BLaER1 (cell line): ENCODE measurements at regions not wholly inside any gene's neighbourhood (a gene's known extent, or its start where the extent isn't known, plus 50 kb on each side); places are given as distances from the start of the nearest gene placed in this dataset.

Experiments used
- H3K27ac ChIP-seq: shearing (Covaris generic); formaldehyde crosslinking; 2 replicates; pipeline ENCODE4 v1.8.1; 2022
- H3K27me3 ChIP-seq: shearing (Covaris generic); formaldehyde crosslinking; 2 replicates; pipeline ENCODE4 v1.8.1; 2022
- H3K36me3 ChIP-seq: shearing (Covaris generic); formaldehyde crosslinking; 2 replicates; pipeline ENCODE4 v1.8.1; 2022
- H3K4me1 ChIP-seq: shearing (Covaris generic); formaldehyde crosslinking; 2 replicates; pipeline ENCODE4 v1.8.1; 2022
- H3K4me2 ChIP-seq: shearing (Covaris generic); formaldehyde crosslinking; 2 replicates; pipeline ENCODE4 v1.8.1; 2022
- H3K4me3 ChIP-seq: shearing (Covaris generic); formaldehyde crosslinking; 2 replicates; pipeline ENCODE4 v1.8.1; 2022
- H3K9ac ChIP-seq: shearing (Covaris generic); formaldehyde crosslinking; 2 replicates; pipeline ENCODE4 v1.8.1; 2022
- H3K9me3 ChIP-seq: shearing (Covaris generic); formaldehyde crosslinking; 2 replicates; pipeline ENCODE4 v1.8.1; 2022
- H4K20me1 ChIP-seq: shearing (Covaris generic); formaldehyde crosslinking; 2 replicates; pipeline ENCODE4 v1.8.1; 2022
- Cebpa-rat ChIP-seq: shearing (Covaris generic); IDR thresholded peaks from 2 replicates; pipeline ENCODE4 v1.8.1; 2022

DNA sequence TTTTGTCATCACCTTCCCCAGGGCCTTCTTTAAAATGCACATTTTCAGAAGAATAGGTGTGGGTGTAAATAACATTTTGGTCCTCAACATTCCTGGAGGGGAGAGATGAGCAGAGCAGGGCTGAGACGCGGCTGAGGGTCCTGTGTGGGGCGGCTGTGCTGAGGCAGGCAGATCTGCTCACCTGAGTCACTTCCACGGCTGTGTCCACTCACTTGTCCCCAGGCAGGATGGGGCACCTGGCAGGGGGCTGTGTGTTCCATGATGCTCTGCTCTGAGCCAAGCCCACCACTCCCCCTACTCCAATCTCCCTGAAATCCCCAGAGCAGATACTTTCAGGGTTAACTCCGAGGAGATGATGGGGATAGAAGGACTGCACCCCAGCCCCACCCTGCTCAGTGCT is 93.8 kb downstream of the GLRX3 start:
- H3K27me3 ChIP-seq, result 0 out of 2 replicates have a peak, but pooled peaks cover 3% of the 10 kb centered on the region
- peaks cover 19% of the 10 kb centered on the region for H3K9me3 ChIP-seq
- H3K9ac ChIP-seq, result no peak overlapping the region
- H3K4me3 ChIP-seq, result no peak overlapping the region
- no peak for TF ChIP-seq Cebpa-rat
- H3K4me1 ChIP-seq, result no peaks in the 10 kb centered on the region
- H4K20me1 ChIP-seq, result no peaks in the 10 kb centered on the region
- H3K36me3 ChIP-seq, result no peaks in the 10 kb centered on the region
- no peak overlapping the region for H3K27ac ChIP-seq
- H3K4me2 ChIP-seq, result no peak overlapping the region

DNA sequence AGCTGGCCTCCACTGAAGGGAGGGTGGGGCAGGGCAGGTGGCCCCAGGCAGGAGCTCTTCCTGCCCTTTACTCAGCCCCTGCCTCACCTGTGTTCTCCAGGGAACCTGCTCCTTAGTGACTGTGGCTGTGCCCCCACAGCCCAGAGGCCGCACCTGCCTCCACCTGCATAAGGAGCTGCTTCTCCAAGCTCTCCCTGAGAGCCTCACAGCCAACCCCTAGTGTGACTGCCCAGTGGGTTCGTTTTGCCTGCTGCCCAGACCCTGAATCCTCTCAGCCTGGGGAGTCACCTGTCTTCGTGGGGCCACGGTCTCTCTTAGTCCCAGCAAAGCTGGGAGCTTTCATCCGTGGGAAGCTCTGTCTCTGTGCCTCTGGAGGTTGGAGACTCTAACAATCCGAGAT is 94.4 kb downstream of the GLRX3 start:
- no peaks in the 10 kb centered on the region for H3K4me1 ChIP-seq
- no peak for TF ChIP-seq Cebpa-rat
- 0 out of 2 replicates have a peak, but pooled peaks cover 3% of the 10 kb centered on the region for H3K27me3 ChIP-seq
- H3K27ac ChIP-seq, result no peak overlapping the region
- H4K20me1 ChIP-seq, result no peaks in the 10 kb centered on the region
- H3K4me3 ChIP-seq, result no peak overlapping the region
- H3K36me3 ChIP-seq, result no peaks in the 10 kb centered on the region
- H3K9ac ChIP-seq, result no peak overlapping the region
- peaks cover 19% of the 10 kb centered on the region for H3K9me3 ChIP-seq
- no peak overlapping the region for H3K4me2 ChIP-seq

DNA sequence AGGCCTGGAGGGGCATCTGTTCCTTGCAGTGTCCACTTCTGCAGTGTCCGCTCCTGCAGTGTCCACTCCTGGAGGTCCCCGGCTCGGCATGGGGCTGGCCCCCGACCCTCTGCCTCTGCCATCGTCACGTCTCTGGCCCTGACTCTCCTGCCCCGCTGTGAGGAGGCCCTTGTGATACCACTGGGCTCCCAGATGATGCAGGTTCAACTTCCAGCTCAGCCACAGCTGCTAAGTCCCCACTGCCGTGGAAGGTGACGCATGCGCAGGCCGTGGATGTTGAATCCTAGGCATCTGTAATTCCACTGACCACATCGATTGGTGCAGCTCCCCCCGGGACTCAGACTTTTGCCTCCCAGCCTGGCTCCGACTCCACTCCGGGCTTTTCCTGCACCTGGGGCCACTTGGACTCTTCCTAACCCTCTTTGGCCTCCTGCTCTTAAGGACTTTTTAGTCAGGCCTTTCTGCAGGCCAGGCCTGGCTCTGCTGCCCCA is 95.1 kb downstream of the GLRX3 start:
- Histone ChIP-seq H3K27ac (no peak overlapping the region), H4K20me1 (no peaks in the 10 kb centered on the region), H3K4me1 (no peaks in the 10 kb centered on the region), H3K36me3 (no peaks in the 10 kb centered on the region), H3K27me3 (0 out of 2 replicates have a peak, but pooled peaks cover 3% of the 10 kb centered on the region), H3K9me3 (peaks cover 19% of the 10 kb centered on the region), H3K4me3 (no peak overlapping the region), H3K9ac (no peak overlapping the region), H3K4me2 (no peak overlapping the region)
- TF ChIP-seq Cebpa-rat, result no peak

DNA sequence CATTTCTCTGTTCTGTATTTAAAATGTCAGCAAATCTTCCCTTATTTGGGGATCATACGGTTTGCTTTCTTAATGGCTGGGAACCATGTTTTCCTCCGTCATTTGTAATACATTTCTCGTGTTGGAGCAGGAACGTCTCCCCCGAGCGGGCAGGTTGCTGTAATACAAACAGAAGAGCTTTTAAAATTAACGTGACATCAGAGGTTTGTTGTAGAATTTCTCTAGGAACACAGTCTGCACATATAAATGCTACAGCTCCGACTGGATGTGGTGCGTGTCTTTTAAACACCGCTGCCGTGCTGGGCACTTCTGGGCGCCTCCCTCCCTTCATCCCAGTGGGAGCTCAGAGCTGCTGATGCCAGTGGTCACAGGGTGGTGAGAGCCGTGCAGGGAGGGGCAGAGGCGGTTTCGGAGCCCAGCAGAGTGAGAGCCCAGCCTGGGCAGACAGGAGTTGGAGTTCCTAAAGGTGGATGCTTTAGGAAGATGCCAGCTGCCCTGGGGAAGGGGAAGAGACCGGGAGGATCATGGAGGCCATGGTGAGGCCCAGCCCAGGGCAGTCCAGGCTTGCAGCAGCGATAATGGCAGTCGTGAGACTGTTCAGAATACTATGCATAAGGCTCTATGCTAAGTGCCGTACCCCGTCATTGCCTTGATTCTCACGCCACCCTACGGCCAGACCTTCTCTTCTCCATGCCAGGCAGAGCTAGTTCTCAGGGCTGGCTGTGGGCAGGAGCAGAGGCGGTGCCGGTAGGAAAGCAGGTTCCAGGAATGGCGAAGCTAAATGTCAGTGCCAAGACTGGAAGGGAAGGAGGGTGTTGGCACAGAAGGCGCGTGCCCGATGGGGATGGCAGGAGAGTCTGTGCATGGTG is 96.2 kb downstream of the GLRX3 start:
- Histone ChIP-seq H3K4me2 (no peak overlapping the region), H3K27me3 (peaks cover 9% of the 10 kb centered on the region; the same call in 1 of the 2 replicates), H4K20me1 (no peaks in the 10 kb centered on the region), H3K4me1 (no peaks in the 10 kb centered on the region), H3K4me3 (no peak overlapping the region), H3K9ac (no peak overlapping the region), H3K9me3 (peaks cover 8% of the 10 kb centered on the region), H3K36me3 (no peaks in the 10 kb centered on the region), H3K27ac (no peak overlapping the region)
- TF ChIP-seq Cebpa-rat, result no peak

DNA sequence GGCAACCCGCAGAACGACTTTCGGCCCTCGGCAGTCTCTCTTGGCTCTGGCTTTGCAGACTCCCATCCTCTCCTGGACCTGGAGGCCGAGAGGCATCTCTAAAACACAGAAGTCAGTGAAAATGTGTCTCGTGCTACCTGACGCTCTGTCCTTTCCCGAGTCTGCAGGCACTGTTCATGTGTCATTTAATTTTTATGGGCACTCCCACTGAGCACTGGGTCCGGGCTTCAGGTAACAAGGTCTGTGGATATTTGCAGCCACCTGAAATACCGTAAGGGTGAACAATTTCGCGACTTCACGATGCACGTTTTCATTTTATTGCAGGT is 96.8 kb downstream of the GLRX3 start:
- Histone ChIP-seq H3K4me3 (no peak overlapping the region), H3K9me3 (peaks cover 6% of the 10 kb centered on the region), H3K27me3 (peaks cover 9% of the 10 kb centered on the region; the same call in 1 of the 2 replicates), H3K4me2 (no peak overlapping the region), H3K27ac (no peak overlapping the region), H4K20me1 (no peaks in the 10 kb centered on the region), H3K36me3 (no peaks in the 10 kb centered on the region), H3K4me1 (no peaks in the 10 kb centered on the region), H3K9ac (no peak overlapping the region)
- no peak for TF ChIP-seq Cebpa-rat

DNA sequence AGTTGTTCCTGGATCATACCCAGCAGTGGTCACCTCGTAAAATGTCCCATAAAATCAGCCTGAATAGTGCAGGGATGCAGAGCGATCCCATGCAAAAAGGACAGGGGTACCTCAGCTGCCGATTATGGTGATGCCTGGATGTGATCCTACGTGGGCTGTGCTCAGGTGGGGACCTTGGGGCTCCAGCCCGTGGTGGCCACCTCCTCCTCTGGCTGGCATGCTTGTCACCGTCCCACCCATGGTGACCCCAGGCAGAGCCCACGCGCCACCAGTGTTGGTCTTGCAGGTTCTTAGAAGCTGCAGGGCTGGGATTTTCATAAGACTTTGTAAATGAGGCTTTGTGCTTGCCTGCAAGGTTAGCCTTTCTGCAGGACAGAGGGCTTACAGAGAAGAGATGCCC is 97.2 kb downstream of the GLRX3 start:
- no peak overlapping the region for H3K4me2 ChIP-seq
- H3K4me1 ChIP-seq, result no peaks in the 10 kb centered on the region
- peaks cover 9% of the 10 kb centered on the region; the same call in 1 of the 2 replicates for H3K27me3 ChIP-seq
- H3K9me3 ChIP-seq, result peaks cover 6% of the 10 kb centered on the region; the same call in 1 of the 2 replicates
- H4K20me1 ChIP-seq, result no peaks in the 10 kb centered on the region
- H3K36me3 ChIP-seq, result no peaks in the 10 kb centered on the region
- no peak overlapping the region for H3K27ac ChIP-seq
- H3K4me3 ChIP-seq, result no peak overlapping the region
- no peak overlapping the region for H3K9ac ChIP-seq
- no peak for TF ChIP-seq Cebpa-rat

DNA sequence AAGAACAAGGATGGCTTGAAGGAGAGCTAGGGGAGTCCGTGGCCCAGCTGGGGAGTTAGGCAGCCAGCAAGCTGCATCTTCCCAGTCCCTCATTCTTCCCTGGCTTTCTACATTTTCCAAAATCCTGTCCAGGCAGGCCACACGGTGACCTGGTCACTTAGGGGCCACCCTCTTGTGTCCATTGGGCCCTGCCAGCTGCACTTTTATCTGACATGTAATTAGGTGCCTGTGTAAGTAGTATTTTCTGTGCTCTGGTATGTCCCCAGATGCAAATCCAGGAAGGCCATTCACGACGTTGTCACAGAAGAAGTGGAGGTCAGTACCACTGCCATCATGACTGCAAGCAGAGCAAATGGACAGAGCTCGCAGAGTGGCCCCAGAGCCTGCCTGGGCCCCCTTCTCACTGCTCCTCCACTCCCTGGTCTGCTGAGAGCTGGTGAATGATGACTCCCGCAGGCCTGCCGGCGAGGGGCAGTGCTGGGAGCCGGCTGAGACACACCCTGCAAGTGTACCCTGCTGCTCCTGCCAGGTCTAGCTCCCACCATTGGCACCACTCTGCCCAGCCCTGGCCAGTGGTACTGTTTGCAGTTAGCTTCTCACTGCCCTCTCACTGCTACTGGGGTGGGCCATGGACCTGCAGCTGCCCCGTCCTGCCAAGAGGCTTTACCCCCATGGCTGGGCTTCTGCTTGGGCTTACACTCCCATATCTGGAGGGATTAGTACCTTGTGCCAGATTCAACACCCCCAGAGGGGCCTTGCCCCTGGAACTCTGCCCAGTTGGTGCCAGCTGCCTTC is 98.2 kb downstream of the GLRX3 start:
- Histone ChIP-seq H3K9ac (no peak overlapping the region), H3K36me3 (no peaks in the 10 kb centered on the region), H3K9me3 (peaks cover 6% of the 10 kb centered on the region; the same call in 1 of the 2 replicates), H3K27me3 (peaks cover 9% of the 10 kb centered on the region; the same call in 1 of the 2 replicates), H3K27ac (no peak overlapping the region), H4K20me1 (no peaks in the 10 kb centered on the region), H3K4me3 (no peak overlapping the region), H3K4me2 (no peak overlapping the region), H3K4me1 (no peaks in the 10 kb centered on the region)
- no peak for TF ChIP-seq Cebpa-rat

DNA sequence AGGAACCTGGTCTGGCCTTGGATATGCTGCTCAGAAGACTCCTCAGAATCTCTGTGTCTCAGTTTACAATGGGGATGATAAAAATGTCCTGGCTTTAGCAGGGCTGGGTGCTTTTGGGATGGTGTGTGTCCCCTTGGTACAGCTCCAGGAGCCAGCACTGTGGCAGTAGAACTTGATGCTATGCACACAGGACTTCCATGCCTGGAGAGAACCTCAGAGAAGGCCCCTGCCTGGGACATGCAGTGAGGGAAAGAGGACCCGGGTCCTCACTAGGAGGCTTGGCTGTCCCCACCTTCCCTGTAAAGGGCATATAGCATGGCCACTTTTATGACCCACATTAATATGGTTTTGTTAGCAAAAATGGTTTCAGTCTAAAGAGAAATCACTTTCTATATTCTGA is 100.5 kb downstream of the GLRX3 start:
- H4K20me1 ChIP-seq, result no peaks in the 10 kb centered on the region
- no peak overlapping the region for H3K4me2 ChIP-seq
- H3K9me3 ChIP-seq, result peaks cover 15% of the 10 kb centered on the region
- no peak overlapping the region for H3K27ac ChIP-seq
- H3K4me3 ChIP-seq, result no peak overlapping the region
- no peak overlapping the region for H3K9ac ChIP-seq
- peaks cover 16% of the 10 kb centered on the region for H3K27me3 ChIP-seq
- no peak for TF ChIP-seq Cebpa-rat
- H3K36me3 ChIP-seq, result no peaks in the 10 kb centered on the region
- H3K4me1 ChIP-seq, result no peaks in the 10 kb centered on the region

DNA sequence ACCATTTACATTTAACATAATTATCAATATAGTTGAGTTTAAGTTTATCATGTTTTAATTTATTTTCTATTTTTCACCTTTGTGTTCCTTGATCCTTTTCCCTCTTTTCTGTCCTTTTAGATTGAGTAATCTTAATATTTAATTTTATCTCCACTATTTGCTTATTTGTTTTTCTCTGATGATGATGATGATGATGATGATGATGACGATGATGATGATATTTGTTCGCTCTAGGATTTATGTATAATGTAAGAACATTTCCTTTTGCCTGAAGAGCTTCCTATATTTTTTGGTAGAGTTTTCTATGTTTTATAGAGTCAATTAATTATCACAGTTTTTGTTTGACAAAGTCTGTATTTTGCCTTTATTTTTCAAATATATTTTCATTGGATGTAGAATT is 104.2 kb downstream of the GLRX3 start:
- peaks cover 48% of the 10 kb centered on the region for H3K27me3 ChIP-seq
- H3K4me1 ChIP-seq, result peaks cover 17% of the 10 kb centered on the region
- no peak overlapping the region for H3K4me3 ChIP-seq
- no peak overlapping the region for H3K27ac ChIP-seq
- peaks cover 17% of the 10 kb centered on the region; the same call in 1 of the 2 replicates for H4K20me1 ChIP-seq
- TF ChIP-seq Cebpa-rat, result no peak
- no peak overlapping the region for H3K4me2 ChIP-seq
- H3K9me3 ChIP-seq, result peaks cover 19% of the 10 kb centered on the region
- no peak overlapping the region for H3K9ac ChIP-seq
- H3K36me3 ChIP-seq, result no peaks in the 10 kb centered on the region

DNA sequence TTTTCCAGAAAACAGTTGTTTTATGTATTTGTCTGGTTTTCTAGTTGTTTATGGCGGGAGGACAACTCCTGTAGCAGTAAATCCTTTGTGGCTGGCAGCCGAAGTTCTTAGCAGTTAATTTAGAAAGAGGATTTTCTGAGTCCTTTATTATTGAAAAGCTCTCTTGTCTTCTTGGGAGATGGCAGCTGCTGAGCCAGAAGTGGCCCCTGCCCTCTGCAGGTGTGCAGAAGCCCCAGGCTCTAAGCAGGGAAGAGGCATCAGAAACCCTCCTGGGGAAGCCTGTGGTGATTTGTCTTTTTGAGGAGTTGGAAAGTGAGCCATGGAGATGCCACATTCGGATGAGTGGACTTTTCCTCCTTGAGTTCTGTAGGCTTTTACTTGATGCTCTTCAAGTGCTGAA is 106.3 kb downstream of the GLRX3 start:
- Histone ChIP-seq H3K4me1 (peaks cover 17% of the 10 kb centered on the region), H3K4me3 (no peak overlapping the region), H3K27me3 (peaks cover 51% of the 10 kb centered on the region), H4K20me1 (peaks cover 17% of the 10 kb centered on the region; the same call in 1 of the 2 replicates), H3K36me3 (no peaks in the 10 kb centered on the region), H3K27ac (no peak overlapping the region), H3K9ac (no peak overlapping the region), H3K4me2 (peak overlapping the region; percentile 60), H3K9me3 (peaks cover 30% of the 10 kb centered on the region)
- TF ChIP-seq Cebpa-rat, result no peak
